HepG2 (cell line): ENCODE measurements at regions not wholly inside any gene's neighbourhood (a gene's known extent, or its start where the extent isn't known, plus 50 kb on each side); places are given as distances from the start of the nearest gene placed in this dataset.

Experiments
- ATAC-seq: fragments of 200-7000 bp; cut with Tn5 transposase; 3 replicates; pipeline ENCODE4 v1.9.1; 2020; ENCODE audit warnings: mild to moderate bottlenecking, moderate library complexity
- BruUV-seq: library from RNA; stranded (reverse); fragments of 400-500 nt; replicated peaks from 2 replicates; lab custom pipeline; 2021; lab: Mats Ljungman, UMichigan
- CTCF ChIA-PET: fragments of 300-600 bp; formaldehyde crosslinking; extraction: SDS; loops from one replicate; lab custom pipeline; 2021; ENCODE audit warnings: low total read pairs, inconsistent platforms, low intra/inter-chr PET ratio; lab: Yijun Ruan, JAX
- POLR2A ChIA-PET: fragments of 350-600 bp; sonication (Branson Sonifier 250); formaldehyde crosslinking; loops from one replicate; lab custom pipeline; 2020; ENCODE audit warnings: antibody characterized with exemption, inconsistent platforms; lab: Yijun Ruan, JAX
- DNase-seq: peaks from one replicate; pipeline ENCODE4 v3.0.0-alpha.2; 2015; ENCODE audit warnings: low spot score
- FAIRE-seq: peaks from 3 replicates; lab custom pipeline; 2011; peaks lifted over from hg19 to GRCh38; lab: Jason Lieb, UNC
- H2AFZ ChIP-seq: one replicate; pipeline ENCODE4 v1.6.1; 2011; ENCODE audit warnings: low read length, inconsistent platforms
- H3K27ac ChIP-seq: fragments of 300-600 bp; 3 replicates; pipeline ENCODE4 v1.8.0; 2011; ENCODE audit warnings: mixed run types, mild to moderate bottlenecking, mixed read lengths, low read length, inconsistent platforms; ENCODE audit not compliant: insufficient read depth; ENCODE audit errors: extremely low read length
- H3K27me3 ChIP-seq, 2 experiments: fragments of 200-600 bp in 1 of 2; 2 replicates in 1 of 2; 3 replicates in 1 of 2; pipeline versions ENCODE4 v1.6.0 to v1.8.0; 2011; ENCODE audit warnings: low read length in 2 of 2, mild to moderate bottlenecking in 2 of 2, moderate library complexity in 2 of 2, inconsistent platforms in 1 of 2; ENCODE audit not compliant: insufficient read depth in 2 of 2, control insufficient read depth in 1 of 2
- H3K36me3 ChIP-seq, 2 experiments: fragments of 200-600 bp in 1 of 2; replicated peaks in 1 of 2; 2 replicates in 1 of 2; 3 replicates in 1 of 2; pipeline versions ENCODE4 v1.5.1 to v1.8.0; 2011; ENCODE audit warnings: low read length in 2 of 2, inconsistent platforms in 1 of 2; ENCODE audit not compliant: insufficient read depth in 2 of 2, control insufficient read depth in 1 of 2
- H3K4me1 ChIP-seq: 2 replicates; pipeline ENCODE4 v1.5.1; 2012; ENCODE audit warnings: low read length, inconsistent platforms; ENCODE audit not compliant: insufficient read depth
- H3K4me2 ChIP-seq: 2 replicates; pipeline ENCODE4 v1.6.0; 2011; ENCODE audit warnings: low read depth, low read length, inconsistent platforms
- H3K4me3 ChIP-seq, 3 experiments: fragments of 200-600 bp in 1 of 3; sonication (generic), shearing (Covaris generic) in 1 of 3; replicated peaks in 1 of 3; 2 replicates each; pipeline ENCODE4 v1.5.1; 2011 to 2016; ENCODE audit warnings: low read length in 3 of 3, inconsistent platforms in 2 of 3, low read depth in 2 of 3, mild to moderate bottlenecking in 2 of 3, control low read depth in 1 of 3, mixed read lengths in 1 of 3; ENCODE audit not compliant: insufficient read depth in 1 of 3
- H3K79me2 ChIP-seq: one replicate; pipeline ENCODE4 v1.6.1; 2011; ENCODE audit warnings: low read length, inconsistent platforms; ENCODE audit not compliant: insufficient read depth
- H3K9ac ChIP-seq: 2 replicates; pipeline ENCODE4 v1.6.0; 2011; ENCODE audit warnings: mild to moderate bottlenecking, low read depth, low read length, inconsistent platforms; ENCODE audit not compliant: insufficient read depth
- H3K9me3 ChIP-seq: 2 replicates; pipeline ENCODE4 v1.5.1; 2012; ENCODE audit warnings: mild to moderate bottlenecking, low read length
- H4K20me1 ChIP-seq: 2 replicates; pipeline ENCODE4 v1.6.0; 2011; ENCODE audit warnings: inconsistent platforms, mild to moderate bottlenecking, low read length, moderate library complexity; ENCODE audit not compliant: insufficient read depth
- CENPX ChIP-seq: sonication (generic); formaldehyde crosslinking; IDR thresholded peaks from 2 replicates; pipeline ENCODE4 v1.9.0; 2021; ENCODE audit warnings: mild to moderate bottlenecking, missing genetic modification reagents, moderate library complexity
- FOXJ3 ChIP-seq: sonication (generic); formaldehyde crosslinking; IDR thresholded peaks from 2 replicates; pipeline ENCODE4 v1.4.0; 2020; ENCODE audit warnings: missing genetic modification reagents, mild to moderate bottlenecking, borderline replicate concordance
- GTF3A ChIP-seq: sonication (generic); formaldehyde crosslinking; conservative IDR thresholded peaks from 2 replicates; pipeline ENCODE4 v1.4.0; 2020; ENCODE audit warnings: mild to moderate bottlenecking, missing genetic modification reagents
- HNF4G ChIP-seq, 2 experiments: sonication (generic) in 1 of 2; formaldehyde crosslinking in 1 of 2; IDR thresholded peaks; 2 replicates each; pipeline versions ENCODE4 v1.4.0 to v1.6.1; 2011 to 2020; ENCODE audit warnings: borderline replicate concordance in 2 of 2, low read depth in 2 of 2, mild to moderate bottlenecking in 2 of 2, low read length in 1 of 2, missing genetic modification reagents in 1 of 2, moderate library complexity in 1 of 2
- KLF12 ChIP-seq: sonication (generic); formaldehyde crosslinking; IDR thresholded peaks from 2 replicates; pipeline ENCODE4 v1.4.0; 2020; ENCODE audit warnings: missing genetic modification reagents, borderline replicate concordance
- KMT2A ChIP-seq: sonication (generic); formaldehyde crosslinking; IDR thresholded peaks from 2 replicates; pipeline ENCODE4 v1.4.0; 2020; ENCODE audit warnings: missing genetic modification reagents
- MAFF ChIP-seq: IDR thresholded peaks from 2 replicates; pipeline ENCODE4 v1.6.1; 2011; ENCODE audit warnings: low read depth, low read length, improper control_type of control experiment
- MLLT10 ChIP-seq: sonication (generic); formaldehyde crosslinking; IDR thresholded peaks from 2 replicates; pipeline ENCODE4 v1.4.0; 2020; ENCODE audit warnings: missing genetic modification reagents
- NPAS2 ChIP-seq: sonication (generic); formaldehyde crosslinking; IDR thresholded peaks from 2 replicates; pipeline ENCODE4 v1.8.0; 2022; ENCODE audit warnings: mild to moderate bottlenecking, missing genetic modification reagents, borderline replicate concordance
- POLR2AphosphoS5 ChIP-seq: IDR thresholded peaks from 2 replicates; pipeline ENCODE4 v1.6.1; 2012; ENCODE audit warnings: low read depth, low read length
- SSRP1 ChIP-seq: IDR thresholded peaks from 2 replicates; pipeline ENCODE4 v1.6.1; 2016; ENCODE audit warnings: control low read depth
- ZFP1 ChIP-seq: IDR thresholded peaks from 2 replicates; pipeline ENCODE4 v1.6.1; 2016
- ZNF567 ChIP-seq: sonication (generic); formaldehyde crosslinking; IDR thresholded peaks from 2 replicates; pipeline ENCODE4 v1.8.1; 2023; ENCODE audit warnings: mild to moderate bottlenecking, missing genetic modification reagents, borderline replicate concordance
- ZNF605 ChIP-seq: sonication (generic); formaldehyde crosslinking; IDR thresholded peaks from 2 replicates; pipeline ENCODE4 v1.8.0; 2022; ENCODE audit warnings: mild to moderate bottlenecking, missing genetic modification reagents
- ZNF878 ChIP-seq: sonication (generic); formaldehyde crosslinking; IDR thresholded peaks from 2 replicates; pipeline ENCODE4 v1.8.1; 2023; ENCODE audit warnings: mild to moderate bottlenecking, missing genetic modification reagents, moderate library complexity
- ZSCAN21 ChIP-seq: sonication (generic); formaldehyde crosslinking; IDR thresholded peaks from 2 replicates; pipeline ENCODE4 v1.8.0; 2022; ENCODE audit warnings: mild to moderate bottlenecking, missing genetic modification reagents, moderate library complexity, borderline replicate concordance
- WGBS: methylation state at CpG from one replicate; pipeline ENCODE4 v1.1.6; 2017; ENCODE audit warnings: low lambda C conversion rate; 5-methylcytosine and 5-hydroxymethylcytosine counted together
- in situ Hi-C: cut with HindIII; loops from 2 replicates; pipeline ENCODE4 v1.10.0; 2017; ENCODE audit warnings: low pct_unique_long_range_greater_than_20kb; ENCODE audit not compliant: extremely low pct_ligation_motif_present
- intact Hi-C: fragments of 100-400 bp; cut with micrococcal nuclease; formaldehyde crosslinking; loops from one replicate; pipeline ENCODE4 v1.10.0; 2022; ENCODE audit not compliant: unreplicated experiment
- TF ChIP-seq, protein P1 (sequence below): sonication (generic); formaldehyde crosslinking; IDR thresholded peaks from 2 replicates; pipeline ENCODE4 v1.4.0; 2020; ENCODE audit warnings: mild to moderate bottlenecking, missing genetic modification reagents
- TF ChIP-seq, protein P2 (sequence below): sonication (generic); formaldehyde crosslinking; IDR thresholded peaks from 2 replicates; pipeline ENCODE4 v1.4.0; 2020; ENCODE audit warnings: missing genetic modification reagents

DNA sequence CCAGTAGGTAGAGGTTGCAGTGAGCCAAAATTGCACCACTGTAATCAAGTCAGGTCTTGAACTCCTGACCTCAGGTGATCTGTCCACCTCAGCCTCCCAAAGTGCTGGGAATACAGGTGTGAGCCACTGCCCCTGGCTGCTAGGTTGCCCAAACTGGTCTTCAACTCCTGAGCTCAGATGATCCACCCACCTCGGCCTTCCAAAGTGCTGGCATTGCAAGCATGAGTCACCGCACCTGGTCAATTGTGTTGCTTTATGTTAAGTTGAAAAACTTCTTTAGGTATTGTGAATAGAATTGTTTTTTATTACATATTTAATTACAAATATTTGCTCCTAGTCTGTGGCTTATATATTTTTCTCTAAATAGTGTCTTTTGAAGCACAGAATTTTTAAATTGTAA is 80.5 kb downstream of the PRKAB2 start:
- Histone ChIP-seq H3K4me2 (no peak overlapping the region), H3K27ac (no peak overlapping the region), H3K9me3 (no peaks in the 10 kb centered on the region), H3K9ac (no peak overlapping the region), H3K36me3 (no peaks in the 10 kb centered on the region), H4K20me1 (no peaks in the 10 kb centered on the region), H2AFZ (no peak overlapping the region), H3K79me2 (no peaks in the 10 kb centered on the region), H3K4me3 (no peak overlapping the region), H3K27me3 (peaks cover 0 to 6% of the 10 kb centered on the region in 2 experiments; a peak in 1 of 5 replicates), H3K4me1 (0 out of 2 replicates have a peak, but pooled peaks cover 4% of the 10 kb centered on the region)
- TF ChIP-seq ZNF605 (CRISPR knock-in tag) (no peak), KMT2A (no peak), POLR2AphosphoS5 (no peak), KLF12 (CRISPR knock-in tag) (no peak), ZNF567 (no peak), ZFP1 (CRISPR knock-in tag) (no peak), ZSCAN21 (no peak), GTF3A (CRISPR knock-in tag) (no peak), CENPX (CRISPR knock-in tag) (no peak), MAFF (no peak), NPAS2 (CRISPR knock-in tag) (no peak), ZNF878 (CRISPR knock-in tag) (no peak), SSRP1 (CRISPR knock-in tag) (no peak), HNF4G (IDR thresholded peaks at IDR 0.05; ENCODE audit: borderline replicate concordance, low read depth, low read length) (no peak), HNF4G (CRISPR knock-in tag; IDR thresholded peaks at IDR 0.05; ENCODE audit: borderline replicate concordance, low read depth) (no peak), FOXJ3 (no peak), MLLT10 (CRISPR knock-in tag) (no peak)
- TF ChIP-seq, protein P1, sequence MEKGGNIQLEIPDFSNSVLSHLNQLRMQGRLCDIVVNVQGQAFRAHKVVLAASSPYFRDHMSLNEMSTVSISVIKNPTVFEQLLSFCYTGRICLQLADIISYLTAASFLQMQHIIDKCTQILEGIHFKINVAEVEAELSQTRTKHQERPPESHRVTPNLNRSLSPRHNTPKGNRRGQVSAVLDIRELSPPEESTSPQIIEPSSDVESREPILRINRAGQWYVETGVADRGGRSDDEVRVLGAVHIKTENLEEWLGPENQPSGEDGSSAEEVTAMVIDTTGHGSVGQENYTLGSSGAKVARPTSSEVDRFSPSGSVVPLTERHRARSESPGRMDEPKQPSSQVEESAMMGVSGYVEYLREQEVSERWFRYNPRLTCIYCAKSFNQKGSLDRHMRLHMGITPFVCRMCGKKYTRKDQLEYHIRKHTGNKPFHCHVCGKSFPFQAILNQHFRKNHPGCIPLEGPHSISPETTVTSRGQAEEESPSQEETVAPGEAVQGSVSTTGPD (CRISPR knock-in tag), result no peak
- TF ChIP-seq, protein P2, sequence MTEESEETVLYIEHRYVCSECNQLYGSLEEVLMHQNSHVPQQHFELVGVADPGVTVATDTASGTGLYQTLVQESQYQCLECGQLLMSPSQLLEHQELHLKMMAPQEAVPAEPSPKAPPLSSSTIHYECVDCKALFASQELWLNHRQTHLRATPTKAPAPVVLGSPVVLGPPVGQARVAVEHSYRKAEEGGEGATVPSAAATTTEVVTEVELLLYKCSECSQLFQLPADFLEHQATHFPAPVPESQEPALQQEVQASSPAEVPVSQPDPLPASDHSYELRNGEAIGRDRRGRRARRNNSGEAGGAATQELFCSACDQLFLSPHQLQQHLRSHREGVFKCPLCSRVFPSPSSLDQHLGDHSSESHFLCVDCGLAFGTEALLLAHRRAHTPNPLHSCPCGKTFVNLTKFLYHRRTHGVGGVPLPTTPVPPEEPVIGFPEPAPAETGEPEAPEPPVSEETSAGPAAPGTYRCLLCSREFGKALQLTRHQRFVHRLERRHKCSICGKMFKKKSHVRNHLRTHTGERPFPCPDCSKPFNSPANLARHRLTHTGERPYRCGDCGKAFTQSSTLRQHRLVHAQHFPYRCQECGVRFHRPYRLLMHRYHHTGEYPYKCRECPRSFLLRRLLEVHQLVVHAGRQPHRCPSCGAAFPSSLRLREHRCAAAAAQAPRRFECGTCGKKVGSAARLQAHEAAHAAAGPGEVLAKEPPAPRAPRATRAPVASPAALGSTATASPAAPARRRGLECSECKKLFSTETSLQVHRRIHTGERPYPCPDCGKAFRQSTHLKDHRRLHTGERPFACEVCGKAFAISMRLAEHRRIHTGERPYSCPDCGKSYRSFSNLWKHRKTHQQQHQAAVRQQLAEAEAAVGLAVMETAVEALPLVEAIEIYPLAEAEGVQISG (CRISPR knock-in tag), result no peak
- no peak for DNase-seq
- ChIA-PET POLR2A (no interaction called here), CTCF (no interaction called here)
- intact Hi-C loops (no loop called here), in situ Hi-C loops (no loop called here)
- FAIRE-seq, result no peak
- no TSS peak for BruUV-seq
- 61% methylated on average over 2 of the region's 2 CpGs for WGBS
- ATAC-seq, result no peak
